ENCODE measurements at regions not wholly inside any gene's neighbourhood (a gene's known extent, or its start where the extent isn't known, plus 50 kb on each side); places are given as distances from the start of the nearest gene placed in this dataset.

- WGBS, 10 experiments: 0 to 83% (median 75%) methylated on average over 1 to 2 of the region's 2 CpGs; no CpG with 5 or more reads in 4 of the 10 experiments
- H3K4me1 ChIP-seq (replicated peaks in 1 of 2): peaks cover 40% of the 10 kb centered on the region in 2 donors
- no peak overlapping the region for H3K4me3 ChIP-seq
- peak in 1 of 8 experiments; percentile 14 for ATAC-seq (replicated peaks in 6 of 8)
- in situ Hi-C loops (cut with MboI; ENCODE audit: low pct_unique_long_range_greater_than_20kb in 2 of 9, low sequenced_read_pairs in 9 of 9, unreplicated experiment in 9 of 9): loop anchor here in 2 of 9 experiments (25.0 kb wide), 2 partner anchors 97 to 397 kb away; no protein-coding TSS in a partner anchor
- peak overlapping the region in 1 of 2 donors; percentile 27 for H3K27ac ChIP-seq
Observed at GRCh38 chr2:56108806-56109205, 75.0 kb upstream of the CCDC85A start.

GRCh38 chr2:56109994-56110393 is 73.8 kb upstream of the CCDC85A start:
- peak in 5 of 8 experiments; percentile 64 to 83 (median 70) for ATAC-seq (replicated peaks in 6 of 8)
- no peak overlapping the region for H3K4me3 ChIP-seq
- peak overlapping the region in 1 of 2 donors; percentile 27 for H3K27ac ChIP-seq
- peaks cover 40 to 45% of the 10 kb centered on the region in 2 donors for H3K4me1 ChIP-seq (replicated peaks in 1 of 2)
- in situ Hi-C loops (cut with MboI; ENCODE audit: low pct_unique_long_range_greater_than_20kb in 2 of 9, low sequenced_read_pairs in 9 of 9, unreplicated experiment in 9 of 9): loop anchor here in 2 of 9 experiments (25.0 kb wide), 2 partner anchors 98 to 398 kb away; no protein-coding TSS in a partner anchor

- in situ Hi-C loops (cut with MboI; ENCODE audit: low pct_unique_long_range_greater_than_20kb in 2 of 9, low sequenced_read_pairs in 9 of 9, unreplicated experiment in 9 of 9): loop anchor here in 2 of 9 experiments (25.0 kb wide), 2 partner anchors 101 to 401 kb away; no protein-coding TSS in a partner anchor
- H3K4me3 ChIP-seq: no peak overlapping the region
- H3K4me1 ChIP-seq (replicated peaks in 1 of 2): peaks cover 52 to 59% of the 10 kb centered on the region in 2 donors
- WGBS, 10 experiments: 0 to 41% (median 0%) methylated on average over 1 to 4 of the region's 4 CpGs; no CpG with 5 or more reads in 1 of the 10 experiments
- no peak overlapping the region for H3K27ac ChIP-seq
- ATAC-seq (replicated peaks in 6 of 8): peak in 5 of 8 experiments; percentile 37 to 77 (median 64)
Observed at GRCh38 chr2:56113382-56113975, 70.3 kb upstream of the CCDC85A start.

DNA sequence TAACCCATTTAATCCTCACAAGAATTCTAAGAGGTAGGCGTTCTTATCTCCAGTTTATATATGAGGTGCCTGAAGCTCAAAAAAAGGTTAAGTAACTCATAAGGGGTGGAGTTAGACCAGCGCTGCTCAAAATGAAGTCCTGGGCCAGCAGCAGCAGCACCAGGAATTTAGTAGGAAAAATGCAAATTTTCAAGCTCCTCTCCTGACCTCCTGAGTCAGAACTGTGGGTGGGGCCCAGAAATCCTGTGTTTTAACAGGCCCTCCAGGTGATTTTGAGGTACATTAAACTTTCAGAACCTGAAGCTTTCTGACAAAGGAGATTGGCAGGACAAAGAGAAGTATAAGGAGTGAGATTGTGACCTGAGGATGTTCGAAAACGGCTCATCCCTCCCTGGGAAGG is 66.0 kb upstream of the CCDC85A start:
- peak in 2 of 8 experiments; percentile 30 to 65 for ATAC-seq (replicated peaks in 6 of 8)
- in situ Hi-C loops (cut with MboI; ENCODE audit: low pct_unique_long_range_greater_than_20kb in 2 of 9, low sequenced_read_pairs in 9 of 9, unreplicated experiment in 9 of 9): loop anchor here in 2 of 9 experiments (25.0 kb wide), 2 partner anchors 105 to 405 kb away; no protein-coding TSS in a partner anchor
- Histone ChIP-seq H3K4me3 (no peak overlapping the region), H3K27ac (no peak overlapping the region), H3K4me1 (replicated peaks in 1 of 2) (peaks cover 34 to 39% of the 10 kb centered on the region in 2 donors)
- WGBS, 10 experiments: 14 to 100% (median 70%) methylated on average over 1 to 4 of the region's 4 CpGs

GRCh38 chr2:56118474-56118873 is 65.3 kb upstream of the CCDC85A start:
- Histone ChIP-seq H3K4me3 (no peak overlapping the region), H3K27ac (peak overlapping the region in 1 of 2 donors; percentile 33), H3K4me1 (replicated peaks in 1 of 2) (peaks cover 26 to 32% of the 10 kb centered on the region in 2 donors)
- 40 to 94% (median 74%) methylated on average over 1 to 4 of the region's 4 CpGs; no CpG with 5 or more reads in 5 of the 10 experiments for WGBS, 10 experiments
- peak in 5 of 8 experiments; percentile 73 to 94 (median 92) for ATAC-seq (replicated peaks in 6 of 8)
- in situ Hi-C loops (cut with MboI; ENCODE audit: low pct_unique_long_range_greater_than_20kb in 2 of 9, low sequenced_read_pairs in 9 of 9, unreplicated experiment in 9 of 9): loop anchor here in 2 of 9 experiments (25.0 kb wide), 2 partner anchors 106 to 406 kb away; no protein-coding TSS in a partner anchor

DNA sequence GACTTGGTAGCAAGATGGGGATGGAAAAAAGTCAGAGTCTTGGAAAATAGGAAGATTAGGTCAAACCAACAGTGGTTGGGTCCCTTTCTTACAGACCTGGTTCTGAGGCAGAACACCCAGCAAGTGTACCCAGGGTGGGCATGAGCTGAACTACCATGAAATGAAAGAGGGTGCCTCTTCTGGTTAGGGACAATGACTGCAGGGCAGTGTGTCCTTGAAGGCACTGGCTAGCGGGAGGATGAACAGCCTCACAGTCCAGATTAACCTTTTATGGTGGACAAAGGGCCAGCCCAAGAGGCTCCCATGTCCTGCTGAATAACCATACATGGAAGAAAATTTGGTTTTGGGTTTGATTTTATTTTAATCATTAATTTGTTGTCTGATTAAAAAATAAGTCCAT is 61.8 kb upstream of the CCDC85A start:
- no peak for ATAC-seq (replicated peaks in 6 of 8)
- in situ Hi-C loops (cut with MboI; ENCODE audit: low pct_unique_long_range_greater_than_20kb in 2 of 9, low sequenced_read_pairs in 9 of 9, unreplicated experiment in 9 of 9): loop anchor here in 3 of 9 experiments (10.0 to 25.0 kb wide), 3 partner anchors 110 to 410 kb away; no protein-coding TSS in a partner anchor
- Histone ChIP-seq H3K4me3 (no peak overlapping the region), H3K27ac (no peak overlapping the region), H3K4me1 (replicated peaks in 1 of 2) (peaks cover 32 to 34% of the 10 kb centered on the region in 2 donors)
- WGBS, 10 experiments: 60 to 89% (median 75%) methylated on average over 1 of the region's 1 CpG; no CpG with 5 or more reads in 6 of the 10 experiments

DNA sequence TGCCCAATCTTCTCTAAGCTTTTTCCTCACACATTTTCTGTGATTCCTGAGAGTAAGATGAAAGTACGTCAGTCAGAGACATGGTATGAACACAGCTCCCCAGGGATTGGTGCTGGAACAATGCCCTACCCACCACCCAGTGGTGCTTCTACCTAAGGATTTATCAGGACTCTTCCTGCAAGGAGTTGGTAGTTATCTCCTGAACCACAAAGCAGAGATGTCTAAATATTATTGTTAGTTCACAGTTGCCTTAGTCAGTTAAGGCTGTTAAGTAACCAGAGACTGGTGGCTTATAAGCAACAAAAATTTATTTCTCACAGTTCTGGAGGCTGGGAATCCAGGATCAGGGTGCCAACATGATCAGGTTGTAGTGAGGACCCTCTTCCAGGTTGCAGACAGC is 60.3 kb upstream of the CCDC85A start:
- Histone ChIP-seq H3K27ac (no peak overlapping the region), H3K4me3 (no peak overlapping the region), H3K4me1 (replicated peaks in 1 of 2) (peaks cover 30 to 38% of the 10 kb centered on the region in 2 donors)
- in situ Hi-C loops (cut with MboI; ENCODE audit: low pct_unique_long_range_greater_than_20kb in 2 of 9, low sequenced_read_pairs in 9 of 9, unreplicated experiment in 9 of 9): loop anchor here in 3 of 9 experiments (10.0 to 25.0 kb wide), 3 partner anchors 111 to 411 kb away; no protein-coding TSS in a partner anchor
- no peak for ATAC-seq (replicated peaks in 6 of 8)
- 100% methylated on average over 1 of the region's 1 CpG; no CpG with 5 or more reads in 9 of the 10 experiments for WGBS, 10 experiments

DNA sequence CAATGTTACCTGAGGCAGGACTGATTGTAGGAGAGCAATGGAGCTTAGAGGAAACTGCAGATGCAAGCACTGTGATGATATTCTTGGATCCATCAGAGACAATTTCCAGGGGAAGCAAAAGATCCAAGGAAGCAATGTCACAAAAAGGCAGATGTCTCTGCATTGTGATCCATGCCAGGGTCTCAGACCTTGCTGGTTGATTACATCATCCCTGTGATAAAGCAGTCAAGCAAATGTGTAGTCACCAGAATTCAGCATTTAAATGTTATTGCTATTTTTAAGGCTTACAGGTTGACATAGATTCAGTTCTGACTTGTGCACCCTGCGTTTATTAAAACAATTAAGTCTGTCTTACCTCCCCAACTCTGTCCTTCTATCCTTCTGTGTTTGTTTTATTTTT is 56.8 kb upstream of the CCDC85A start:
- Histone ChIP-seq H3K4me3 (peak overlapping the region in 1 of 5 donors; percentile 2), H3K4me1 (replicated peaks in 1 of 2) (peaks cover 24 to 32% of the 10 kb centered on the region in 2 donors), H3K27ac (peak overlapping the region; percentile 84 to 91)
- peak in 5 of 8 experiments; percentile 46 to 76 (median 66) for ATAC-seq (replicated peaks in 6 of 8)
- 0 to 100% (median 62%) methylated on average over 1 of the region's 1 CpG; no CpG with 5 or more reads in 6 of the 10 experiments for WGBS, 10 experiments
- in situ Hi-C loops (cut with MboI; ENCODE audit: low pct_unique_long_range_greater_than_20kb in 2 of 9, low sequenced_read_pairs in 9 of 9, unreplicated experiment in 9 of 9): loop anchor here in 7 of 9 experiments (10.0 to 25.0 kb wide), 2 partner anchors 412 to 415 kb away; no protein-coding TSS in a partner anchor

- H3K4me1 ChIP-seq (replicated peaks in 1 of 2): peaks cover 24 to 32% of the 10 kb centered on the region in 2 donors
- in situ Hi-C loops (cut with MboI; ENCODE audit: low pct_unique_long_range_greater_than_20kb in 2 of 9, low sequenced_read_pairs in 9 of 9, unreplicated experiment in 9 of 9): loop anchor here in 7 of 9 experiments (10.0 to 25.0 kb wide), 2 partner anchors 413 to 415 kb away; no protein-coding TSS in a partner anchor
- H3K27ac ChIP-seq: peak overlapping the region; percentile 84 to 91
- peak overlapping the region in 1 of 5 donors; percentile 2 for H3K4me3 ChIP-seq
- WGBS, 10 experiments: 0 to 28% (median 10%) methylated on average over 2 to 6 of the region's 6 CpGs
- peak in 7 of 8 experiments; percentile 61 to 88 (median 85) for ATAC-seq (replicated peaks in 6 of 8)
Observed at GRCh38 chr2:56127463-56128152, 56.2 kb upstream of the CCDC85A start.

DNA sequence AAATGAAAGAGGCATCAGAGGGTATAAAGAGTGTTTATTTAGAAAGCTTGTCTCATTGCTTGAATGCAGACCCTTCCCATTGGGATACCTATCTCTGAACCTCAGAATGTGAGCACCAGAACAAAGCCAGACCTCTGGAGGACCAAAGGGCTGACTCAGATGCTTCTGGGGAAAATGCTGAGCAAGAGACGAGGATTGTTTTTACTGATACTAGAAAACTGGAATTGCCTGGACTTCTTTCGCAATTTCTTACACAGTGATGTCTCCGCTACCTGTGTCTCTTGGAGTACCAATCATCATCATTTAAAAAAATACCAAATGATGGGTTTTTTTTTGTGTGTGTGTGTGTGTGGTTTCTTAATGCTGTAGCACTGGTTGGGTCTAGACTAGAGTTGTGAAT is 55.6 kb upstream of the CCDC85A start:
- H3K4me1 ChIP-seq (replicated peaks in 1 of 2): peaks cover 24 to 32% of the 10 kb centered on the region in 2 donors
- no peak overlapping the region for H3K4me3 ChIP-seq
- H3K27ac ChIP-seq: peak overlapping the region; percentile 60 to 91
- in situ Hi-C loops (cut with MboI; ENCODE audit: low pct_unique_long_range_greater_than_20kb in 2 of 9, low sequenced_read_pairs in 9 of 9, unreplicated experiment in 9 of 9): loop anchor here in 7 of 9 experiments (10.0 to 25.0 kb wide), 2 partner anchors 413 to 416 kb away; no protein-coding TSS in a partner anchor
- 10 to 100% (median 81%) methylated on average over 1 to 3 of the region's 3 CpGs; no CpG with 5 or more reads in 1 of the 10 experiments for WGBS, 10 experiments
- peak in 7 of 8 experiments; percentile 18 to 52 (median 46) for ATAC-seq (replicated peaks in 6 of 8)

DNA sequence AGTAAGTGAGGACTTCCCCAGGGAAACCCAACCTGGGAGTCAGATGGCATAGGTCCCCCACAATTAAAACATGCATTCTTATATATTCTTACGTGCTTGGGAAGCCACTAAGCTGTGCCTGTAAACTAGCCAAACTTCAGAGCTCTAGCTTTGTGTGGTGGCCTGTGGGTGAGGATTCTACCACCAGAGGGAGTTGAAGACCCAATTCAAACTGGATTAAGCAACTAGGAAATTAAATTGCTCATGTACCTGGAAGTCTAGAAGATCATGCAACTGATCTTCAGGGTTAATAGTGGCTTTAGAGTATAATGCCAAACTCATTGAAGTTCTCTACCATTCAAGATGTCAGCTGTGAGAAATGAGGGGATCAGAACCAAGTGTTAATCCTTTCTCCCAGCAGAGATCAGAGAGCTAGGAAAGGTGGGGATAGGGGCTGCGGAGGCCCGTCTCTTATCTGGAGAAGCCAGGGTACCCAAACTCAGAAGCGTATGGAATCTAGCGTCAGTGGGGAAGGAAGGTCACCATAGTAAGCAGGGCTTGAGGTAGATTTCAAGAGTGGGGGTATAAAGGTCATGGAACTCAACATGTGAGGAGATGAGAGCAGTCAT is 53.2 kb upstream of the CCDC85A start:
- 0 to 100% (median 81%) methylated on average over 1 to 2 of the region's 5 CpGs; no CpG with 5 or more reads in 2 of the 10 experiments for WGBS, 10 experiments
- peak in 3 of 8 experiments; percentile 33 to 75 (median 63) for ATAC-seq (replicated peaks in 6 of 8)
- Histone ChIP-seq H3K4me3 (no peak overlapping the region), H3K4me1 (replicated peaks in 1 of 2) (peaks cover 24 to 32% of the 10 kb centered on the region in 2 donors), H3K27ac (no peak overlapping the region)
- in situ Hi-C loops (cut with MboI; ENCODE audit: low pct_unique_long_range_greater_than_20kb in 2 of 9, low sequenced_read_pairs in 9 of 9, unreplicated experiment in 9 of 9): loop anchor here in 6 of 9 experiments (25.0 kb wide), 1 partner anchor 418 kb away; no protein-coding TSS in a partner anchor

DNA sequence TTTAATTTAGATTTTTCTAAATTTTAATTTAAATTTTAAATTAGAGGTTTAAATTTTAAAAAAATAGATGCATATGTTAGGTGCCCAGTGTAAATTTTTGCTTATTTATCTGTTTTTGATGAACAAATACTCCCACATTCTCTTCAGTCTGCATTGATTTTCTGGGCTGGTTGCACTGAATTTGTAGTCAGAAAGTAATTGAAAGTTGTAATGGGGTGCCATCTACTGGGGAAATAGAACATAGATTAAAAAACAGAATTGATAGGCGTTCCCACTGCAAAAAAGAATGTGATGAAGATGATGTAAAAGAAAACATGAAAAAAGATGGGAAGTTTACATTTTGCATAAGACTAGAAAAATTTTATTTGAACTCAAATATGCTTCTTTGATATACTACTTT is 51.7 kb upstream of the CCDC85A start:
- Histone ChIP-seq H3K27ac (no peak overlapping the region), H3K4me1 (replicated peaks in 1 of 2) (peaks cover 14 to 16% of the 10 kb centered on the region in 2 donors), H3K4me3 (no peak overlapping the region)
- WGBS, 10 experiments: 0 to 9% (median 0%) methylated on average over 1 of the region's 1 CpG; no CpG with 5 or more reads in 2 of the 10 experiments
- peak in 3 of 8 experiments; percentile 25 to 53 (median 34) for ATAC-seq (replicated peaks in 6 of 8)
- in situ Hi-C loops (cut with MboI; ENCODE audit: low pct_unique_long_range_greater_than_20kb in 2 of 9, low sequenced_read_pairs in 9 of 9, unreplicated experiment in 9 of 9): loop anchor here in 6 of 9 experiments (25.0 kb wide), 1 partner anchor 420 kb away; no protein-coding TSS in a partner anchor

Measured in motor neuron (in vitro differentiated cells).